Uterus (tissue), 2 donors: ENCODE measurements at regions not wholly inside any gene's neighbourhood (a gene's known extent, or its start where the extent isn't known, plus 50 kb on each side); places are given as distances from the start of the nearest gene placed in this dataset.

Source experiments
- CTCF ChIP-seq, 4 experiments: fragments of 200-600 bp in 2 of 4; fragments of 450-650 bp in 2 of 4; sonication (generic) in 2 of 4; IDR thresholded peaks; one replicate each; pipeline ENCODE4 v1.5.1; 2016 to 2019; ENCODE audit warnings: antibody characterized with exemption in 4 of 4, mild to moderate bottlenecking in 2 of 4, moderate library complexity in 1 of 4
- POLR2A ChIP-seq, 2 donors: fragments of 450-650 bp; IDR thresholded peaks; one replicate each; pipeline ENCODE4 v1.6.1; 2016; ENCODE audit warnings: antibody characterized with exemption in 2 of 2, mild to moderate bottlenecking in 1 of 2, moderate library complexity in 1 of 2

GRCh38 chr16:52758473-52758855, 211.5 kb upstream of the TOX3 start:
- TF ChIP-seq CTCF (IDR thresholded peaks at IDR 0.05), result no peak
- no peak for TF ChIP-seq POLR2A (IDR thresholded peaks at IDR 0.05)
